ENCODE measurements at regions not wholly inside any gene's neighbourhood (a gene's known extent, or its start where the extent isn't known, plus 50 kb on each side); places are given as distances from the start of the nearest gene placed in this dataset.

DNA sequence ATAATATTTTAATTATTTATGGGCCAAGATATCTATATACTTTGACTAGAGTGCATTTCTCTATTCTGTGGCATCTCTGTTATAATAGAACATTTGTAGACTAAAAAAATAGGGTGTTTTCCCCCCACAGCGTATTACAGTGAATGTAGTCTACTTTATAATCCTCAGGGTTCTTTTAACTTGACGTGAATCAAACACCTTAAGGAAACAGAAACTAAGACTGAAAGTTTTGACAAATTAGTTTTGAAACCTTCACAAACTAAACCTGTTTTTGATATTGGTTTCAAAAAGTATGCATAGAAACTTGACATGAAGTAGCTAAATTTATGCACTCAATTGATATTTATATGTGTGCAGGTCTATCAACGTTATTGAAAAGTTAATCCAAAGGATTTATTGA, 1963.1 kb upstream of the TENM3 start:
- Histone ChIP-seq H3K9me3 (no peaks in the 10 kb centered on the region), H3K4me3 (no peak overlapping the region), H3K36me3 (replicated peaks in 1 of 2; ENCODE audit: insufficient read depth in 1 of 2, low read depth in 2 of 2) (no peaks in the 10 kb centered on the region), H3K27me3 (no peaks in the 10 kb centered on the region), H3K4me1 (no peaks in the 10 kb centered on the region), H3K27ac (no peak overlapping the region)
- whole genome bisulfite sequencing, 2 donors: 42 to 53% methylated on average over 3 of the region's 3 CpGs
- no peak for TF ChIP-seq POLR2A (IDR thresholded peaks at IDR 0.05)
- no peak for TF ChIP-seq CTCF (IDR thresholded peaks at IDR 0.05)
- ATAC-seq (no peak), DNase-seq (no peak)
- intact Hi-C loops (cut with DNase I): no loop called here

DNA sequence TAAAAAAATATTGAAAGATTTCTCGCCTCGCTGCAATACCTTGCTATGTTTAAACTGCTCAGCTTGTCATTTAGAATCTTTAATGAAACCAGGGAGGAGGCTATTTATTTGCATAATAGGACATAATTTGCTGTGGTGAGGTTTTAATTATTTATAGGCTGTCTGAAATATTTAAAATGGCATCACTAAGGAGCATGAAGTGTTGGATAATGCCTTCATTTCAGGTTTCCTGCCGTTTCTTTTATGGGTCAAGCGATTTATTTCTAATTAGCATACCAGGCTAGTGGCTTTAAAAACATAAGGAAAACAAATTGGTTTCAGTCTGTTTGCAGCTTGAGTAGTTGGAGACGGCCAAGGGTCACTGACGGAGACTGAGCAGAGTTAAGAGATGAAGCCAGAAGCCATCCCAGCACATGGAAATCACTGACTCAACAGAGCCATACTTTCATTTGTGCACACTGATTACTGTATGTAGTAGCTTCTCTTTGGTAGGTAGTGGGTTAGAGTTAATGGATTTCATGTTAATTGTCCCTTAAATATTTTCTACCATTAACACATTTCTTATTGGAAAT, 1962.4 kb upstream of the TENM3 start:
- Histone ChIP-seq H3K27me3 (no peaks in the 10 kb centered on the region), H3K9me3 (no peaks in the 10 kb centered on the region), H3K4me1 (no peaks in the 10 kb centered on the region), H3K27ac (no peak overlapping the region), H3K36me3 (replicated peaks in 1 of 2; ENCODE audit: insufficient read depth in 1 of 2, low read depth in 2 of 2) (no peaks in the 10 kb centered on the region), H3K4me3 (no peak overlapping the region)
- WGBS, 2 donors: 63 to 66% methylated on average over 6 of the region's 6 CpGs
- TF ChIP-seq POLR2A (IDR thresholded peaks at IDR 0.05): no peak
- no peak for TF ChIP-seq CTCF (IDR thresholded peaks at IDR 0.05)
- no peak for DNase-seq
- no peak for ATAC-seq
- intact Hi-C loops (cut with DNase I): no loop called here

DNA sequence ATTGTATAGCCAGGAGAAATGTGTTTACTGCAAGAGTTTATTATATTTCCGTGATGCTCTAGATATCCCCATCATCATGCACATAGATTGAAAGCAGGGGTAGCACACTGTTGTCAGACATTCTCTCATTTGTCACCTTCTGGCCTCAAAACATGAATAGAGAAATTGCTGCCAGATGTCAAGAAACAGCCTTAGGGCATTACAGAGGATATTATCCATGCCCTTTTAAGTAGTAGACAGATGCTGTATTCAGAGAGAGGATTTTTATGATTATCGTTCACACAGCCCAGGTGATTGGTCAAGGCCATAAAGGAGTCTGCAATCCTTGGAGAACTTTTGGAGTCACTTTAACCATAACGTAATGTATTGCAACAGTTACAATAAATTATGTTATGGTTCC, 1961.5 kb upstream of the TENM3 start:
- Histone ChIP-seq H3K9me3 (no peaks in the 10 kb centered on the region), H3K27me3 (no peaks in the 10 kb centered on the region), H3K4me3 (no peak overlapping the region), H3K36me3 (replicated peaks in 1 of 2; ENCODE audit: insufficient read depth in 1 of 2, low read depth in 2 of 2) (no peaks in the 10 kb centered on the region), H3K4me1 (no peaks in the 10 kb centered on the region), H3K27ac (no peak overlapping the region)
- intact Hi-C loops (cut with DNase I): no loop called here
- TF ChIP-seq CTCF (IDR thresholded peaks at IDR 0.05) (no peak), POLR2A (IDR thresholded peaks at IDR 0.05) (no peak)
- no peak for DNase-seq
- ATAC-seq: no peak
- WGBS, 2 donors: 47 to 59% methylated on average over 3 of the region's 3 CpGs

DNA sequence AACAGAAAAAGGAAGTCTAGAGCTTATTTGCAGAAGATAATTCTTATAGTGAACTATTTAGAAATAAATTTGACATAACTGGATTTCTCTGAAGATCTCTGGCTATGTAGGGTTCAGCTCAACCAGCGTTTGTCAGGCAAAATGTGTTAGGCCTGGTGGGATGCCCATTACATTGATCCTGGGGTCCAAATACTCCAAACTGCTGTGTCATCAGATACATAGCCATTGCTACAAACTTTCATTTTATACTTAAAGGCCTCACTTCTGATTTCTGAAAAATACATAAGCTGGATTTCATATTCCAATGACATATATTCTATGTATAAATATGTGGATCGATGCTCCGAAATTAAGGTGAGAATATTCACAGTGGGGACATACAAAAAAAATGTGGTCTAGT, 1958.9 kb upstream of the TENM3 start:
- TF ChIP-seq POLR2A (IDR thresholded peaks at IDR 0.05) (no peak), CTCF (IDR thresholded peaks at IDR 0.05) (no peak)
- intact Hi-C loops (cut with DNase I): no loop called here
- Histone ChIP-seq H3K9me3 (no peaks in the 10 kb centered on the region), H3K4me3 (no peak overlapping the region), H3K27ac (no peak overlapping the region), H3K4me1 (no peaks in the 10 kb centered on the region), H3K27me3 (no peaks in the 10 kb centered on the region), H3K36me3 (replicated peaks in 1 of 2; ENCODE audit: insufficient read depth in 1 of 2, low read depth in 2 of 2) (no peaks in the 10 kb centered on the region)
- no peak for DNase-seq
- ATAC-seq: no peak
- 71 to 78% methylated on average over 3 of the region's 3 CpGs for WGBS, 2 donors

DNA sequence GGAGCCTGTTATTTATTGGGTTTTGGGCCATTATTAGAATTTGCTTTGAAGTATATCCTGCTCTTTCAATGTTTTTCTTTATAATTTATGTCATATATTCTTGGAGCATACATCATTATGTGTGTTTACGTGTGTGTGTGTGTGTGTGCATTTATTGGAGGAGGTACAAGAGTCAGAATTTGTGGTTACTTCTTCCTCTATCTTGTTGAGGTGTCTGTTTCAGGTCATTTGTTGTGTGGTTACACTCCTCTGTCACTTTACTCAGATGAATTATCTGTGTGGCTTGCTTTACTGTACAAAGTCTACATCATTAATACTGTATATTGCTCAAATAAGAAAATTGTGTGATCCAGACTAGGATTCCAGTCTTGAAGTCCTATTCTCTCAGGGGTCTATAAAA, 1957.4 kb upstream of the TENM3 start:
- no peaks in the 10 kb centered on the region for H3K9me3 ChIP-seq
- no peak for DNase-seq
- H3K27me3 ChIP-seq: no peaks in the 10 kb centered on the region
- H3K36me3 ChIP-seq (replicated peaks in 1 of 2; ENCODE audit: insufficient read depth in 1 of 2, low read depth in 2 of 2): no peaks in the 10 kb centered on the region
- ATAC-seq: no peak
- no peak overlapping the region for H3K27ac ChIP-seq
- no peaks in the 10 kb centered on the region for H3K4me1 ChIP-seq
- WGBS, 2 donors: 54 to 67% methylated on average over 1 of the region's 1 CpG
- intact Hi-C loops (cut with DNase I): no loop called here
- H3K4me3 ChIP-seq: no peak overlapping the region
- TF ChIP-seq POLR2A (IDR thresholded peaks at IDR 0.05): no peak
- TF ChIP-seq CTCF (IDR thresholded peaks at IDR 0.05): no peak
